ENCODE measurements at regions not wholly inside any gene's neighbourhood (a gene's known extent, or its start where the extent isn't known, plus 50 kb on each side); places are given as distances from the start of the nearest gene placed in this dataset.

DNA sequence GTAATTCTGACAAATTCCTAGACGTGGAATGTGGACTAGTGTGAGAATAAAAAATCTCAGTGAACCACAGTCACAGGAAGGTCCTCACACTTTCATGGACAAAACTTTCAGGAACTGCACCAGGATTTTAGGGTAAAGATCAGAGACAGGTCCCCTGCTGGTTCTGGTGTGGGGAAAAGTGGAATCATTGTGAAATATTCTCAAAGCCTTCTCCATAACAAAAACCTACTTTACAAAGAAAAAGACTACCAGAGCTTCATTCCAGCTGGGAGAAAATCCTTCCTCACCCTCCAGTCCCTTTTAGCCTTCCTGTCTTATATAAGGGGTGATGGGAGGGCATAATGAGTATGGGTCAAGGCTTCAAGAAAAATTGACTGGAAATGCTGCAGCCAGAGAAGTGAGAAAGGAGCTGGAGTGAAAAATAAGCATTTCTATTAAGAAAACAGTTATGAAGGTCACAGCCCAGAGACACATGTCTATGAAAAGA, 325.8 kb downstream of the ARAP2 start:
- DNase-seq = no peak

- DNase-seq = no peak
These were observed 318.5 kb downstream of the ARAP2 start for GRCh38 chr4:35925806-35926205.

DNA sequence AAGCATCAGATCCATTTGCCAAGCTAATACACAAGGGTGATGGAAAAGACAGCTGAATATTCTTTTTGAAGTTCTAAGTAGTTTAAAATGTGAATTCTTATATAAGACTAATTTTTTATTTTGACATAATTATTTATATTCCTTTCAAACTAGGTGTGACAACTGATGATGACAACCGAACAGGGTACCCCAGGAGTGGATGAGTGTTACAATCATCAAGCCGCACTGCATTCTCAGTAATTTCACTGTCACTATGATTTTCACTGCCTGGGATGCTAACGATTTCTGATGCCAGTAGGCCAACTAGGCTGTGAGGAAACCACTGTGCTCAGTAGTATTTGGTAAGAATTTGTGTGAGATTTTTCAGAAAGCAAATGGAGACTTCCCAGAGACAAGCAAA, 317.5 kb downstream of the ARAP2 start:
- DNase-seq = no peak

DNA sequence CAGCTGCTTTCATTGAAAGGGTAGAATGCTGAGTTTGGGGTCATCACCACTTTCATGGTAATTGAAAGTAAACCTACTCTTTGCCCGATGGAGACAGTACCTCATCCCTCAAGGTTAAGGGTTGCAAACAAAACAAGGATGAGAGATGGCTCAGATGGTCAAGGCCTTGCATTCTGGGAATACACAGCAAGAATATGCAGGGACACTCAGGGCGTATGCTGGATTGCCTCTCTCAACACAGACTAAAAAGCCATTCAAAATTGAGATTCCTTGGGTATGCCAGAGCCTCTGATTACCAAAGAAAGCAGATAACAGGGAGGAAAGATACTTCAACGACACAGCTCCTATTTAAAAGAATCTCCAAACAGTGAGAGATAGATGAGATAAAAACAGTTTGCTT, 310.4 kb downstream of the ARAP2 start:
- DNase-seq = no peak

DNA sequence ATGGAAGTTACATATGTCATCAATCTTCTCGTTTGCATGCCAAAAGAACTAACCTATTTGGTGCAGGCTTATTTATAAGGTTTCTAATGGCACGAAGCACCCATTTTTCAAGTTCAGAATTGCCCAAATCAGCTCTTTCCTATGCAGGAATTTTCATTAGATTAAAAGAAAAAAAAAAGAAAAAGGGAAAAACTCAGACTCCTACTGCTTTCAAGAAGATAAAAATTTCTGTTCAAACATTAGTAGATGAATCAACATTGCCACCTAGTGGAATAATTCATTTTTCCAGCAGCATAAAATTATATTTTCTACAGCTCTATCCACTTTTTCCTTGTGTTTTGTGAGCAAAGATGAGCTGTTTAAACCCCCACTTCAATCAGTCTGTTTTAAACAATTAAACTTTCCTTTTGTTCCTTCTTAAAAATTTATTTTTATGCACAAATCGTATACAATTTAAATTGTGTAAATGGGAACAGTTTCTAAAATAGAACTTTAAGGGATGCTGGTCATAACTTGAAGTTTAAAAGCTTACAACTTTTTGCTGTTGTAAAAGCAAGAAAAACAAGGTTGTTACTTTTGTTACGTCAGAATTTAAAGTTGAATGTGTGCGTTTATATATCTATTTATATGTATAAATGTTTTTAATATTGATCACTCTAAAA, 309.9 kb downstream of the ARAP2 start:
- no peak for DNase-seq

DNA sequence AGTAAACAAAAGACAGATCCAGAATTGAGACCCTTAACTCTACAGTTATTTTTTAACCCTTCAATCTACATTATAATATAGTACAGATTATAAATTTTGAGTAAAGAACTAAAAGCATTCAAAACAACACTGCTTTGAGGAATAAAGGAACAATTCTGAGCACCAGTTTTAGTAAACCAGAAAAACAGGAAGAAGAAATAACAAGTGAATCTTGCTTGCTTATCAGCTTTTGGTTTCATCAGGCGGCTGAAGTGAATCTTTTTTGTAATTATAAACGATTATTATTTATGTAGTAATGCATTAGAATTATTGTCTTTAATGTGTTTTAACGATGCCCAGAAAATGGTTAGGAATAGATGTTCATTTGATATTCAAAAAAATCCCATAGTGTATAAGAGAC, 305.4 kb downstream of the ARAP2 start:
- DNase-seq = no peak

DNA sequence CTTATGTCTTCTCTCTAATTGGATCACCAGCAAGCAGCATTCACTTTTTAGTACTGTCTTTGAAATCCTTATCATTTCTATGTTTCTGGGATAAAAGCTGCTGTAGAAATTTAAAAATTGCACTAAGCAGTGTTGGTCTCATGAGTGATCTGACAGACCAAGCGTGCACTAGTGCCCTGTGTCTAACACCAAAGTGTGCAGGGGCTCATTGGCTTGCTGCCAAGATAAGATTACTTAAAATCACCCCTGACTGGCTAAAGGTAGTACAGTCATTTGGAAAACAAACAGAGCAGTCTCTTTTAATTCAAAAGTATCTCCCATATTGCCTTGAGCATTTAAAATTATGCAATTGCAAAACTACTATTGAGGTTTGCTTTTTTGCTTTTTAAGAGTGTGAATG, 304.6 kb downstream of the ARAP2 start:
- DNase-seq = no peak

GRCh38 chr4:35942092-35942491, 302.2 kb downstream of the ARAP2 start:
- no peak for DNase-seq

DNA sequence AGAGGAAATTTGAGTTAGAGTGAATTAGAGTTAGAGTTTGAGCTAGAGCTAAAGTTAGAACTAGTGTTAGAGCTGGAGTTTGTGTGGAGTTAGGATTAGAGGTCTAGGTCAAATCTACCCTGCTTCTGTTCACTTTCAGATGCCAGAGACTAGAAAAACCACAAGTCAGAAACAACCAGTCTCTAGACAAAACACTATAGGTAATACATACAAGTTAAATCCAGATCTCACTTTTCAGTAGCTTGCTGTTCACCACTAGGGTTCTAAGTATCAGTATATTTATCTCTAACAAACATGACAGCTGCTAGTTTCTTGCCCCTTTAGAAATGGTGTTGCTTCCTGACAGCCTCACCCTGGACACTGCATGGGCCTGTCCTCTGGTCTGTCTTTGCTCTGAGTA, 300.7 kb downstream of the ARAP2 start:
- DNase-seq = no peak

GRCh38 chr4:35948171-35948570, 296.1 kb downstream of the ARAP2 start:
- no peak for DNase-seq

GRCh38 chr4:35950442-35950841, 293.9 kb downstream of the ARAP2 start:
- DNase-seq = no peak

DNA sequence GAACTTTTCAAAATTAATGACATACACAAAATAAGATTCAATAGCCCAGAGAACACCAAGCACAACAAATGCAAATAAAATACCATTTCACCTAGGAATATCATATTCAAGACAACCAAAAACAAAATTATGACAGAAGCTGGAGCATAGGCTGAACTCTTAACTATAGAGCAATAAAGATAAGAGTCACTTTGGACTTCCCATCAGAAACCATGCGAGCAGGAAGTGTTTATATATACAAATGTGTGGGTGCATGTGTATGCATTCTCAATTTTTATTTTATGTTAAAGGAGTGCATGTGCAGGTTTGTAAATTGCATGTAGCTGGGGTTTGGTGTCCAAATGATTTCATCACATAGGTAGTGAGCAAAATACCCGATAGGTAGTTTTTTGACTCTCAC, 291.6 kb downstream of the ARAP2 start:
- no peak for DNase-seq

DNA sequence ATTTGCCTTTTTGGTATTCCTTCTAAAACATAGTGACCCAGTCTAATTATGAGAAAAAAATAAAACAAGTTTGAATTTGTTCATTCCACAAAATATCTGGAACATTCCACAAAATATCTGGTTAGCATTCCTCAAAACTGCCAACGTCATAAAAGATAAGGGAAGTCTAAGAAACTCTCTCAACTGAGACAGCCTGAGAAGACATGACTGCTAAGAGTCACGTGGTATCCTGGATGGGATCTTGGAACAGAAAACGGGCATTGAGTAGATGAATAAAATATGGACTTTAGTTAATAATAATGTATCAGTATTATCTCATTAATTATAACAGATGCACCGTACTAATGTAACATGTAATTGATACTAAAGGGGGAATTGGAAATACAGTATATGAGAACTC, 280.9 kb downstream of the ARAP2 start:
- DNase-seq = no peak

DNA sequence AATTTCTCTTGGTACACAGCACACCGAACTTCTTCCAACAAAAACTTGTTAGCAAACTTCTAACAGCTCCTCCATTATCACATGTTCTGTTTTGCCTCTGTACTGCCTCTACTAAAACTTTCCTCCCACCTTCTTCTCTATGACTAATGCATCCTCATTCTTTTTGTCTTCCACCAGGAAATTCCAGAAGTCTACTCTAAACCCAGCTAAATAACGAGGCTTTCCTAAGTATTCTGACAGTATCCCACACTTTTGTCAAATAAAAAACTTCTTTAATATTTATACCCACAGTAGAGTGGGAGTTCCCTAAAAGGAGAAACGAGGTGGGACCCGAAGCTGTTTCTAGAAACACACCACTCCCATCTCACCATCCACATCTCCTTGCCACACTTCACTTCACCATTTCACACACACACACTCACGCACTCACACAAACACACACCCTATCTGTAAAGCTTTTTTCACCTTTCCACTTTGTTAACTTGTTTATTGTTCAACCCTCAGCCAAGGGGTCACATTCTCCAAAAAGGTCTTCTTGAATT, 280.3 kb downstream of the ARAP2 start:
- no peak for DNase-seq

- DNase-seq = no peak
These were observed 279.0 kb downstream of the ARAP2 start for GRCh38 chr4:35965300-35965699.

DNA sequence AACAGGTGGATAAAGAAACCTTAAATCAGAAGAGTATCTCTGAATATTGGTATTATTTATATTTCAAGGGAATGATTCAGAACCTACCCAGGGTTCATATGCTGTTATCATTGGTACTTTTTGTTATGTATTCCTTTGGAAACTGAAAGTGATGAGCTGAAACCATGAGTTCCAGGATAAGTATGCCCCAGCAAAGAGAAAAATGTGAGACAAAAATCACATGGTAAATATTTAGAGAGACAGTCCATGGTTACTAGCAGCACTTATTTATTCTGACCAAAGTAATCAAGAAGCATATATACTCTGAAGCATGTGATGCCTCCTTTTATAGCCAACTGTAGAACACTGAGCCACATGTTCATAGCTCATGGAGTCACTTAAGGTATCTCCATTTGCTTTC, 277.7 kb downstream of the ARAP2 start:
- no peak for DNase-seq

DNA sequence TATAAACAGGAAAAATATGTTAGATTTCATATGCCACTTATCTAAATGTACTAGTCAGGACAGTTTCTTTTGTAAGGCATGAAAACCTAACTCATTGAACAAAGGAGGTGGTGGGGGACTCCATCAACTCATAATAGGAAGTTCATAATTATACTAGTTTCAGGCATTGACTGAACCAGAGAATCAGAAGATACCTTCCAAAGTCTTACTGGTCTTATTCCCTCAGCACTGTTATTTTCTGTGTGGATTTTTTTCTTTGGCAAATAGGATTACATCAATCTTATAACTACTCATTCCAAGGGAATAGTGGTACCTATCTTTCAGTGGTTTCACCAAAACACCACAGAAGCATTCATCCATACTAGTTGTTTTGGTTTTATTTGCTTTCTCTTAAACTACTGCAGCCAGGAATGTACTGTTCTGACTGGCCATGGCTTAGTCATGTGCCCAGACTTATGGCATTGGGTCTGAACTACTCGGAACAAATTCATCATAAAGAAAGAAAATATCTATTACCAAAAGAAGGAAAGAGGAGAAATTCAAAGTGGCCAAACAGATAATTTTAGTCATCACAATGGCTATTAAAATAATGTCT, 273.9 kb downstream of the ARAP2 start:
- no peak for DNase-seq

- DNase-seq = no peak
These were observed 271.5 kb downstream of the ARAP2 start for GRCh38 chr4:35972814-35973213.

DNA sequence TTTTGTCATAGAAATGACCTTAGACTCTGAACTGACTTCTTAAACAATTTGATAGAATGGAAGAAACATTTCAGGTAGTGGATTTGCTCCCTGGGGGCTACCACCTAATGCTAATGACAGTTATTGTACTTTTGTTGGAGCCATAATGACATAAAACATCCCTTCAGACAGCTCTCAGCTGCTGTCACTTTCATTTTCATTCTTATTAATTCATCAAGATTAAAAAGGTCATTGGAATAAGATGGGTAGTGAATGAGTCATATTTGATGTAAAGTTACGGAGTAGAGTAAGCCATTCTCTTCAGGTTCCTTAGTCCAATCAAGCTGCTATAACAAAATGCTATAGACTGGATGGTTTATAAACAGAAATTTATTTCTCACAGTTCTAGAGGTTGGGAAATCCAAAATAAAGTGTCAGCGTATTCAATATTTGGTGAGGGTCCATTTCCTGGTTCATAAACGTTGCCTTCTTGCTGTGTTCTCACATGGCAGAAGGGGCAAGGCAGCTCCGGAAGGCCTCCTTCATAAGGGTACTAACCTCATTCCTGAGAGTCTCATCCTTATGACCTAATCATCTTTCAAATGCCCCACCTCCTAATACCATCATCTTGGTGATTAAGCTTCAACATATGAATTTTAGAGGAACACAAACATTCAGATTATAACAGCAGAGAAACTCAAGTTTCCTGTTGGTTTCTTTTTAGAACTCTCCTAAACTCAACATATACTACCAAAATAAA, 268.5 kb downstream of the ARAP2 start:
- no peak for DNase-seq

GRCh38 chr4:35978551-35978950, 265.8 kb downstream of the ARAP2 start:
- no peak for DNase-seq

DNA sequence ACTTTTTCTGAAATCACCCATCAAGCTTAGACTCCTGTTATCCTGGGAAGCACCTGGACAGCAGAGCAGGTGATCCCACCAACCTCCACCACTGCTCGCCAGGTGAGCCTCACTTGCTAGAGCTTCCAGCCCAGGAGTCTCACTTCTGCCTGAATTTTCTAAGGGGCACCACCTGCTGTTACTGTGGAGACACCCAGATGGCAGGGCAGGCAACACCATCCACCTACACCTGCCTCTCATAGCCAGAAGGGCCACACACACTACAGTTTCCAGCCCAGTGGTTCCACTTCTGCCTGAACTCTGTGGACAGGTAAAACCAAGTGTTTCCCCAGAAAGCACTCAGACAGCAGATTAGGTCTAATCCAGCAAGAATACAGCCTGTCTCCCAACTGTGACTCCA, 262.0 kb downstream of the ARAP2 start:
- no peak for DNase-seq

DNA sequence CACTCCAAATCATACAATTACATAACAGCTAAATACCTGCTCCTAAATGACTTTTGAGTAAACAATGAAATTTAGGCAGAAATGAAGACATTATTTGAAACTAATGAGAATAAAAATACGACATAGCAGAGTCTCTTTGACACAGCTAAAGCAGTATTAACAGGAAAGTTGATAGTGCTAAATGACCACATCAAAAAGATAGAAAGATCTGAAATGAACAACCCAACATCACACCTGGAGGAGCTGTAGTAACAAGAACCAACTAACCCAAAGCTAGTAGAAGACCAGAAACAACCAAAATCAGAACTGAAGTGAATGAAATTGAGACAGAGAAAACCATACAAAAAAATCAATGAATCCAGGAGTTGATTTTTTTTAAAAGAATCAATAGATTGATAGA, 257.8 kb downstream of the ARAP2 start:
- no peak for DNase-seq

- no peak for DNase-seq
These were observed 250.7 kb downstream of the ARAP2 start for GRCh38 chr4:35993606-35994005.

DNA sequence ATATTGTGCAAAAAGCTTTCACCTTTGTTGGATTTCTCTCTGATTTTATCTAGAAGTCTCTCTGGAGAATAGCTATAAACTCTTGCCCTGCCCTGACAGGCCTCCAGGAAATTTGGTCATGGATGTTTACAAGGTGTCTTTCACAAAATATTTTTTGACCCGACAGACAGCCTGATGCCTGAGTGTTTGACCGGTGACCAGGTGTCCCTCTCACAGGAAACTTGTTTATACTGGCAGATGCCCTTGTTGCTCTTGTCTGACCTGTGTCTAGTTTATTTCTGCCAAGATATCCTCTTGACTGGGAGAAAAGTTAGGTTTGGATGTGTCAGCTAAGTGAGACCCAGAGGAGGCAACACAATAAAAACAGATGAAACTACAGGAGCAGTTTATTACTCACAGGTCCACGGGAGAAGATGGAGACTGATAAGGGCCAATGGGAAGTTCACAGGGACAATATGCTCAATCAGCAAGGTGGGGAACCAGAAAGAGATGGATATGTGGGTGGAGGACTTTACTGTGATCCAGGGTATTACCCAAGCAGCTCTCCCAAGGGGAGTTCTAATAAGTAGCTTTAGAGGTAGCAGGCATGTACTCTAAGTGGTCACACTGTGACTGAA, 243.3 kb downstream of the ARAP2 start:
- DNase-seq = no peak

Measured in islet precursor cell (in vitro differentiated cells).